ENCODE measurements at regions not wholly inside any gene's neighbourhood (a gene's known extent, or its start where the extent isn't known, plus 50 kb on each side); places are given as distances from the start of the nearest gene placed in this dataset.

GRCh38 chr16:86285421-86285820, 224.9 kb upstream of the FOXF1 start:
- TF ChIP-seq POLR2AphosphoS5 (IDR thresholded peaks at IDR 0.05) (no peak), CTCF (IDR thresholded peaks at IDR 0.05) (no peak)
